Stimulated activated CD8-positive, alpha-beta memory T cell treated with anti-CD3 and anti-CD28 coated beads, Interleukin-4, amount 100 ng/mL, for 1 hour (primary cell): ENCODE measurements at regions not wholly inside any gene's neighbourhood (a gene's known extent, or its start where the extent isn't known, plus 50 kb on each side); places are given as distances from the start of the nearest gene placed in this dataset.
"Not testable (repeated sequence)": the region's sequence is repeated elsewhere in the genome, so short reads cannot be mapped to it uniquely, and the experiment has no call there.

Experiments used
- DNase-seq, 2 donors: peaks; one replicate each; pipeline ENCODE4 v3.0.0-alpha.2; 2020; ENCODE audit warnings: low read depth in 2 of 2, low spot score in 1 of 2

- no peak for DNase-seq
Observed at GRCh38 chr7:149683181-149683580, 90.2 kb downstream of the ZNF467 start.

DNA sequence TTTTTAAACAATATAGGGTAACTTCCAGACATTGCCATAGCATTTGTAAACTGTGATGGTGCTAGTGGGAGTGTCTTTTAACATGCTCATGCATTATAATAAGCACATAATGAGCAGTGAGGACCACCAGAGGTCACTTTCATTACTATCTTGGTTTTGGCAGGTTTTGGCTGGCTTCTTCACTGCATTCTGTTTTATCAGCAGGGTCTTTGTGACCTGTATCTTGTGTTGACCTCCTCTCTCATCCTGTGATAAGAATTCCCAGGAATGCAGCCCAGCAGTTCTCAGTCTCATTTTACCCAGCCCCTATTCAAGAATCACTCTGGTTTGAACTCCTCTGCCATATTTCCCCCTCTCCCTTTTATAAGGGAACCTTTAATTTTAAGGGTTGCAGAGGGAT lies 91.3 kb downstream of the ZNF467 start:
- DNase-seq, result no peak

DNA sequence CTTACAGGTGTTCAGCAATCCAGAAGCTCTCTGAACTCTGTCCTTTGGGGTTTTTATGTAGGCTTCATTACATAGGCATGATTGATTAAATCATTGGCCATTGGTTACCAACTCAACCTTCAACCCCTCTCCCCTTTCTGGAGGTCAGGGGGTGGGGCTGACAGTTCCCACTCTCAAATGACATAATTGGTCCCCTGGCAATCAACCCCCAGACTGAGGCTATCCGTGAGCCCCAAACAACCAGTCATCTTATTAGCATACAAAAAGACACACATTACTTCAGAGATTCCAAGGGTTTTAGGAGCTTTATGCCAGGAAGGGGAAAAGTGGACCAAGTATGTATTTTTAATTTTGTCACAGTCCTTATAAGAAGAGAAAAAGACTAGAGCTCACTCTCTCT lies 92.1 kb downstream of the ZNF467 start:
- no peak for DNase-seq

GRCh38 chr7:149680331-149681025 lies 92.9 kb downstream of the ZNF467 start:
- no peak for DNase-seq

DNA sequence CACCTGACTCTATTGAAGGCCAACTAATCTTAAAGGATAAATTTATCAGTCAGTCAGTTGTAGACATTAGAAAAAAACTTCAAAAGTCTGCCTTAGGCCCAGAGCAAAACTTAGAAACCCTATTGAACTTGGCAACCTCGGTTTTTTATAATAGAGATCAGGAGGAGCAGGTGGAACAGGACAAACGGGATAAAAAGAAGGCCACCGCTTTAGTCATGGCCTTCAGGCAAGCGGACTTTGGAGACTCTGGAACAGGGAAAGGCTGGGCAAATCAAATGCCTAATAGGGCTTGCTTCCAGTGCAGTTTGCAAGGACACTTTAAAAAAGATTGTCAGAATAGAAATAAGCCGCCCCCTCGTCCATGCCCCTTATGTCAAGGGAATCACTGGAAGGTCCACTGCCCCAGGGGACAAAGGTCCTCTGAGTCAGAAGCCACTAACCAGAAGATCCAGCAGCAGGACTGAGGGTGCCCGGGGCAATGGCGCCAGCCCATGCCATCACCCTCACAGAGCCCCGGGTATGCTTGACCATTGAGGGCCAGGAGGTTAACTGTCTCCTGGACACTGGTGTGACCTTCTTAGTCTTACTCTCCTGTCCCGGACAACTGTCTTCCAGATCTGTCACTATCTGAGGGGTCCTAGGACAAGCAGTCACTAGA lies 98.5 kb downstream of the ZNF467 start:
- not testable (repeated sequence) for DNase-seq

DNA sequence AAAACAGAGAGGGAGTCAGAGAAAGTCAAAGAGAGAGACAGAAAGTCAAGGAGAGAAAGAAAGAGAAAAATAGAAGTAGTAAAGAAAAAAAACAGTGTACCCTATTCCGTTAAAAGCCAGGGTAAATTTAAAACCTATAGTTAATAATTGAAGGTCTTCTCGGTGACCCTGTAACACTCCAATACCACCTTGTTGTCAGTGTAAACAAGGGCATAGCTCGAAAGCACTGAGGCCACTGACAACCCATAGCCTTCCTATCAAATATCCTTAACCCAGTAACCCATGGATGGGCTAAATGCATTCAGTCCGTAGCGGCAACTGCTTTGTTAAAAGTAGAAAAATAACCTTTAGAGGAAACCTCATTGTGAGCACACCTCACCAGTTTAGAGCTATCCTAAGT lies 100.4 kb downstream of the ZNF467 start:
- DNase-seq, result no peak

DNA sequence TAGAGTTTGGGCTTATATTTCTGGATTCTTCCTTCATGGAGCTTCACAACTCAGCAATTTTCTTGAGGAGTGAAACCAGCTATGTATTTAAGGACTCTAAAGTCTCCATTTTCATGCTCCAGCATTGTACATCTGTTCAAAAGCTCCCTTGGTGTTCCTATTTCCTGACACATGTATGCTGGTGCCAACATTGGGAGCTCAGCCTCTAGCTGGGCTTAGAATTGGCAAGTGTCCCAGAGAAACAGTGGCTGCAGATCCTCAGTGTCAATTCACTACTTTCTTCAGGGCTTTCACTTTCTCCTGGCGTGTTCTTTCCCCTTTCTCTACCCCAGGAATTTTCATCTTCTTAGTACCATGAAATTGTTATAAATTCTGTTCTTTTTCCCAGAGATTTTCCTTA lies 103.1 kb downstream of the ZNF467 start:
- no peak for DNase-seq

DNA sequence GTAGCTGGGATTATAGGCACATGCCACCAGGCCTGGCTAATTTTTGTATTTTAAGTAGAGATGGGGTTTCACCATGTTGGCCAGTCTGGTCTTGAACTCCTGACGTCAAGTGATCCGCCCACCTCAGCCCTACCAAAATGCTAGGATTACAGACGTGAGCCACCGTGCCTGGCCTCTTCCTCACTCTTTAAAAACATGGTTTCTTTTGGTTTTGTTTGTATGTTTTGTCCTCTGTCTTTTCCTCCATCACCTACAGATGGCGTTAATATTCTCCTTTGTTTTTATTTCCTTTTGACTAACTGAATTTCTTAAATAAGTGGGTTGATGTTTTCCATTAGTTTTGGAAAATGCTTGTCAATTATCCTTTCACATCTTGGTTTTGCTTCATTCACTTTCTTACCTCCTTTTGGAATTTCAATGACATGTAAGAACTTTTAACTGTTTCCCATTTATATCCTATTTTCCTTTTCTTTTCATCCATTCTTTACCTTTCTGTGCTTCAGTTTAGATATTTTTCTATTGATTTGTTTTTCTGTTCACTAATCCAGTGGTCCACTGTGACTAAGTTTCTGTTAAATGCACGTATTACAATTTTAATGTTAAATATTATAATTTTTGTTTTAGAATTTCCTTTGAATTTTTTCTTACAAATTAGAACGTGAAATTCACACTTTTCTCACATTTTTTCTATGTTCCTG lies 104.1 kb downstream of the ZNF467 start:
- DNase-seq, result no peak

DNA sequence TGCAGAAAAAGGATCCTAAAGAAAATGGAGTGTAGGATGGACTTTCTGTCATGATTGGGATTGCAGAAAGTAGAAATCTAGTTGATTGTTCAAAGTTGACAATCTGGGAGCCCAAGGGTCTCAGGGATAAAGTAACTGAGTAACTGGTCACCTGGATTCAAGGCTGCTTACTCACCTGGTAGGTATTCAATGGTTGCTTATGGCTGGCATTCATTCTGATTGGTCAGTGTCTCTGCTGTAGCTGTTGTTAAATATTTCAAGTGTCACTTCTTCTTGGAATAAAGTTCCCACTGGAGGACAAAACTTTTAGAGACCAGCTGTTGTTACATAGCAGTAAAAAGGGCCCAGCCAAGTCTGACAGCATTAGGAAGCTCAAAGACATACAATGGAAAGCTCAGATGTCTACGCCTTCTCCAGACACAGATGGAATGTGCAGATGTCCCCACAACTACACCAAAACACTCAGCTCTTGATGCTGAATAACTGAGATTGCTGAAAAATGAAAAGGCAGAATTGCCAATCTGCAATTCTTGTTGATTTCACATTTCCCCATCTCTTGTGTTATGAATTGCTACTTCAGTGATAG lies 106.9 kb downstream of the ZNF467 start:
- no peak for DNase-seq

DNA sequence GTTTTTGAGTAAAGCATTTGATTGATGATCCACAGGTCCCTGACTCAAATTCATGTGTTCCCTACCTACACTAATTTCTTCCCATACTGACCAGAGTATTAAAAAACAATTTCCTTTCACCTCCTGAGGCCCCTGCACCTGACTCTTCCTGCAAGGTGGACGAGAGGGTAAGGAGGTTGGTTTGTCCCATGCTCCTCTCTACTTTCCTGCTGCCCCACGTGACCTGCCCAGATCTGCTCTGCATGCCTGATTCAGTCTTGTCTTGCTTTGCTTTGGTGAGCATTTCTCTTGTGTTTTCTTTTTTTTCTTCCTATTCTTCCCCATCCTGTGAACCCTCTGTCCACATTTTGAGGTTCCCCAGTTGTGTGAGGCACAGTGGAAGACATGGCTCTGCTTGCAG lies 107.8 kb downstream of the ZNF467 start:
- DNase-seq, result not testable (repeated sequence)

- DNase-seq, result no peak
Observed at GRCh38 chr7:149664666-149665065, 108.7 kb downstream of the ZNF467 start.

DNA sequence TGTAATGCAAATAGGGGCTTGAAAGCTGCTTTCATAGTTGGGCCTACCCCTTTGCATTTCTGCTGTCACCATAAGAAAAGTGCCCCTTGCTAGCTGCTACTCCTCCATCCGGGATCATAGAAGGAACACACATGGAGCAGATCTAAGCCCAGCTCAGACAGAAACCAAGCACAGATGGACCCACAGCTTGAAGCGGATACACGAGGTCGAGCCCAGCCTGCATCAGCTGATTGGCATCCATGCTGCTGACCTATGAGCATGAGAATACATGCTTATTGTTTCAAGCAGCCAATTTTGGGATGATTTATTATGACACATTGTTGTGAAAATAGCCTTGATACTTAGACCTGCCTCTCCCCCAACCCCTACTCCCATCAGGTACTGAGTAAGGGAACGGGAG lies 109.2 kb downstream of the ZNF467 start:
- DNase-seq, result no peak

DNA sequence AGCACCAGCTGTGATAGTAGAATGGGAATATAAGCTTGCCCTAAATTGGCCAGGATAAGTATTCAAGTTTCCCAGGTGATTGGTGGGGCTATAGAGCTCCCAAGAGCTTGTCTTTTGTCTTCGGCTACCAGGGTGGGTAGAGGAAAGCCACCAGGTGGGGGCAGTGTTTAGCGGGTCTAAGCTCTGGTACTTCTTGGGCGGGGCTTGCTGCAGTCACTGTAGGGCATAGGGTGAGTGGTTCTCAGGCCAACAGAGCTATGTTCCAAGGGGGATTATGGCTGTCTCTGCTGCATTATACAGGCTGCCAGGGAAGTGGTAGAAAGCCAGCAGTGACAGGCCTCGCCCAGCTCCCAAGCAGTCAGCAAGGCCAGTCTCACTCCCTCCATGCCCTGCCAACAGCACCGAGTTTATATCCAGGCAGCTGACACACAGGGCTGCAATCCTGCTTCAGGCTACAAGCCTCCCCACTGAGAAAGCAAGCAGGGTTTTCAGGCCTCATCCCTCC lies 110.7 kb downstream of the ZNF467 start:
- DNase-seq, result peak in 1 of 2 donors; percentile 33

GRCh38 chr7:149655784-149656183 lies 117.6 kb downstream of the ZNF467 start:
- no peak for DNase-seq

GRCh38 chr7:149654588-149654987 lies 118.8 kb downstream of the ZNF467 start:
- DNase-seq, result no peak

DNA sequence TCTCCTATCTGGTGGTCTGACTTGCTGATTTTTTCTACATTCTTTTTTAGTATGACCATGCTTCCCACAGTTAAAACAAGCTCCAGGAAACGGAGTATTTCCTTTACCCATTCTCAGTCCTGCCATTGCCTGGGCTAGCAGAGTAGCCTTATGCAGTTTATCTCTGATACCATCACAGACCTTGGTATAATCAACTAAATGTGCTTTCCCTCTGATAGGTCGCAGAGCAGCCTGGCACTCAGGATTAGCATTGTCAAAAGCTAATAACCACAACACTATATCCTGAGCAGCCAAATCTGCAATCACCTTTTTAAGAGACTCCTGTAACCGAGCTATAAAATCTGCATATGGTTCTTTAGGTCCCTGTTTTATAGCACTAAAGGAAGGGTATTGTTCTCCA lies 123.2 kb downstream of the ZNF467 start:
- not testable (repeated sequence) for DNase-seq

GRCh38 chr7:149644754-149645153 lies 128.6 kb downstream of the ZNF467 start:
- DNase-seq, result no peak

- DNase-seq, result no peak
Observed at GRCh38 chr7:149642589-149642988, 130.8 kb downstream of the ZNF467 start.

GRCh38 chr7:149638566-149639320 lies 134.6 kb downstream of the ZNF467 start:
- DNase-seq, result no peak

GRCh38 chr7:149637911-149638565 lies 135.3 kb downstream of the ZNF467 start:
- DNase-seq, result no peak
